NT2/D1 (cell line): ENCODE measurements at regions not wholly inside any gene's neighbourhood (a gene's known extent, or its start where the extent isn't known, plus 50 kb on each side); places are given as distances from the start of the nearest gene placed in this dataset.

Source experiments
- SUZ12 ChIP-seq: IDR thresholded peaks from 2 replicates; pipeline ENCODE4 v1.6.1; 2011; ENCODE audit not compliant: insufficient read length, insufficient read depth; ENCODE audit errors: extremely low read depth
- YY1 ChIP-seq: IDR thresholded peaks from 2 replicates; pipeline ENCODE4 v1.6.1; 2011; ENCODE audit not compliant: insufficient read length, insufficient read depth
- ZNF274 ChIP-seq: IDR thresholded peaks from 2 replicates; pipeline ENCODE4 v1.6.1; 2011; ENCODE audit warnings: mild to moderate bottlenecking, low read depth, low read length

- TF ChIP-seq SUZ12 (no peak), ZNF274 (no peak), YY1 (no peak)
Observed at GRCh38 chr9:13520069-13520468, 240.6 kb upstream of the MPDZ start.
